ENCODE measurements at regions not wholly inside any gene's neighbourhood (a gene's known extent, or its start where the extent isn't known, plus 50 kb on each side); places are given as distances from the start of the nearest gene placed in this dataset.

DNA sequence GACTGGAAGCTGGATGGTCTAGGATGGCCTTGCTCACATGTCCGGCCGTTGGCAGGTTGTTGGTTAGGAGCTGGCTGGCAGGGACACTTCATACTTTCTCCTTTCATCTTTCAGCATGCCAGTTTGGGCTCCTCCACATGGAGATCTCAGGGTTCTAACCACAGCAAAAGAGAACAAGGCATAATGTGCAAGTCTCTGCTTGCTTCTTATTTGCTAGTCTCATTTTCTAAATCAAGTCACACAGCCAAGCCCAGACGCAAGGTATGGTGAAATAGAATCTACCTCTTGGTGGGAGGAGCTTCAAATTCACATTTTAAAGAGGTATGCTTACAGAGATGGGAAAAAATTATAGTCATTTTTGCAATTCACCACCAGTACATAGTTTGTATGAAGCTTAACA lies 69.1 kb upstream of the NAP1L1 start:
- Histone ChIP-seq H3K36me3 (no peaks in the 10 kb centered on the region), H3K9me3 (no peaks in the 10 kb centered on the region), H3K27me3 (no peaks in the 10 kb centered on the region), H3K4me3 (no peak overlapping the region), H3K27ac (no peak overlapping the region), H3K4me1 (peaks cover 0 to 32% (median 0%) of the 10 kb centered on the region in 12 donors)
- no peak for ATAC-seq
- TF ChIP-seq POLR2A (IDR thresholded peaks at IDR 0.05) = no peak
- TF ChIP-seq, protein P1, sequence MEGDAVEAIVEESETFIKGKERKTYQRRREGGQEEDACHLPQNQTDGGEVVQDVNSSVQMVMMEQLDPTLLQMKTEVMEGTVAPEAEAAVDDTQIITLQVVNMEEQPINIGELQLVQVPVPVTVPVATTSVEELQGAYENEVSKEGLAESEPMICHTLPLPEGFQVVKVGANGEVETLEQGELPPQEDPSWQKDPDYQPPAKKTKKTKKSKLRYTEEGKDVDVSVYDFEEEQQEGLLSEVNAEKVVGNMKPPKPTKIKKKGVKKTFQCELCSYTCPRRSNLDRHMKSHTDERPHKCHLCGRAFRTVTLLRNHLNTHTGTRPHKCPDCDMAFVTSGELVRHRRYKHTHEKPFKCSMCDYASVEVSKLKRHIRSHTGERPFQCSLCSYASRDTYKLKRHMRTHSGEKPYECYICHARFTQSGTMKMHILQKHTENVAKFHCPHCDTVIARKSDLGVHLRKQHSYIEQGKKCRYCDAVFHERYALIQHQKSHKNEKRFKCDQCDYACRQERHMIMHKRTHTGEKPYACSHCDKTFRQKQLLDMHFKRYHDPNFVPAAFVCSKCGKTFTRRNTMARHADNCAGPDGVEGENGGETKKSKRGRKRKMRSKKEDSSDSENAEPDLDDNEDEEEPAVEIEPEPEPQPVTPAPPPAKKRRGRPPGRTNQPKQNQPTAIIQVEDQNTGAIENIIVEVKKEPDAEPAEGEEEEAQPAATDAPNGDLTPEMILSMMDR (IDR thresholded peaks at IDR 0.05) = no peak
- 85 to 91% (median 88%) methylated on average over 3 of the region's 3 CpGs for WGBS, 4 donors
- no peak for DNase-seq
- intact Hi-C loops (cut with DNase I) = no loop called here

DNA sequence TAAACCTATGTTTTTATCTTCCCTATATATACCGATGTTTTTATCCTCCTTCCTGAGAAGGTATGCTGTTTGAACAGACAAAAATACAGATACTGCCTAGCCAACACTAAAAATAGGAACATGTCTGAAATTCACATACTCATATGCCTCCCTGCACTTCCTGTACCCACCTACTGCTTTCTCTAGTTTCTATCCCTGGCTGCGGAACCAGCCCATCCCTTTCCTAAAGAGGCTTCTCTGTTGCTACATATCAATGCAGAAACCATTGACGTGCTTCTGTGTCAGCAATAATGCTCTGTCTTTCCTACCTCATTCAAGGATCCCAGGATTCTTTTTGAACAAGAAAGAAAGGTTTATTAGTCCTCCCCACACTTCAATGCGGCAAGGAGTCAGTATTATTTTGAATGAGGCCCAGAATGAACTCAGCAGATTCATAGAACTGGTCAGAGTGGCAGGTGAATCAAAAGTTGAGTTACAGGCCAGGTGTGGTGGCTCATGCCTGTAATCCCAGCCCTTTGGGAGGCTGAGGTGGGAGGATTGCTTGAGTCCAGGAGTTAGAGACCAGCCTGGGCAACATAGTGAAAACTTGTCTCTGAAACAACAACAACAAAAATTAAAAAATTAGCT lies 67.8 kb upstream of the NAP1L1 start:
- no peak overlapping the region for H3K4me3 ChIP-seq
- no peaks in the 10 kb centered on the region for H3K36me3 ChIP-seq
- ATAC-seq = peak in 2 of 4 donors; percentile 37 to 57
- no peaks in the 10 kb centered on the region for H3K9me3 ChIP-seq
- intact Hi-C loops (cut with DNase I) = no loop called here
- TF ChIP-seq POLR2A (IDR thresholded peaks at IDR 0.05) = no peak
- TF ChIP-seq, protein P1 (IDR thresholded peaks at IDR 0.05) = no peak
- 25 to 37% (median 26%) methylated on average over 4 of the region's 4 CpGs for WGBS, 4 donors
- no peaks in the 10 kb centered on the region for H3K27me3 ChIP-seq
- no peak for DNase-seq
- peak overlapping the region in 1 of 12 donors; percentile 33 for H3K27ac ChIP-seq
- H3K4me1 ChIP-seq = peaks cover 0 to 25% (median 0%) of the 10 kb centered on the region in 12 donors

DNA sequence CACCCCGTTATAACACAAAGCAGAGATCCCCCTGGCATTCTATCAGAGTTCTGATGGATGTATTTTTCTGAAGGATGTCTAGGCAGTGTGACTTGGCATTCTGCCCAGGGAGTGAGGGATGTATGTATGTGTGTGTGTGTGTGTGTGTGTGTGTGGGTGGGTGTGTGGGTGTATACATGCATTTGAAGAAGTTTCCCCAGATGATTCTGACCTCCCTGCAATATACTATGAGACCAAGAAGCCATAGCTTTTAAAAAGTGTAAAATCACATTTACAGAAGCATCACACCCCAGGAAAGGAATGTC lies 59.7 kb upstream of the NAP1L1 start:
- DNase-seq (no peak), ATAC-seq (no peak)
- H3K4me3 ChIP-seq = no peak overlapping the region
- H3K27me3 ChIP-seq = no peaks in the 10 kb centered on the region
- no peaks in the 10 kb centered on the region for H3K4me1 ChIP-seq
- whole genome bisulfite sequencing, 4 donors = 8 to 28% (median 12%) methylated on average over 1 of the region's 1 CpG
- TF ChIP-seq POLR2A (IDR thresholded peaks at IDR 0.05) = no peak
- TF ChIP-seq, protein P1 (IDR thresholded peaks at IDR 0.05) = no peak
- H3K36me3 ChIP-seq = no peaks in the 10 kb centered on the region
- intact Hi-C loops (cut with DNase I) = no loop called here
- peaks cover 0 to 1% (median 0%) of the 10 kb centered on the region in 12 donors for H3K9me3 ChIP-seq
- no peak overlapping the region for H3K27ac ChIP-seq

DNA sequence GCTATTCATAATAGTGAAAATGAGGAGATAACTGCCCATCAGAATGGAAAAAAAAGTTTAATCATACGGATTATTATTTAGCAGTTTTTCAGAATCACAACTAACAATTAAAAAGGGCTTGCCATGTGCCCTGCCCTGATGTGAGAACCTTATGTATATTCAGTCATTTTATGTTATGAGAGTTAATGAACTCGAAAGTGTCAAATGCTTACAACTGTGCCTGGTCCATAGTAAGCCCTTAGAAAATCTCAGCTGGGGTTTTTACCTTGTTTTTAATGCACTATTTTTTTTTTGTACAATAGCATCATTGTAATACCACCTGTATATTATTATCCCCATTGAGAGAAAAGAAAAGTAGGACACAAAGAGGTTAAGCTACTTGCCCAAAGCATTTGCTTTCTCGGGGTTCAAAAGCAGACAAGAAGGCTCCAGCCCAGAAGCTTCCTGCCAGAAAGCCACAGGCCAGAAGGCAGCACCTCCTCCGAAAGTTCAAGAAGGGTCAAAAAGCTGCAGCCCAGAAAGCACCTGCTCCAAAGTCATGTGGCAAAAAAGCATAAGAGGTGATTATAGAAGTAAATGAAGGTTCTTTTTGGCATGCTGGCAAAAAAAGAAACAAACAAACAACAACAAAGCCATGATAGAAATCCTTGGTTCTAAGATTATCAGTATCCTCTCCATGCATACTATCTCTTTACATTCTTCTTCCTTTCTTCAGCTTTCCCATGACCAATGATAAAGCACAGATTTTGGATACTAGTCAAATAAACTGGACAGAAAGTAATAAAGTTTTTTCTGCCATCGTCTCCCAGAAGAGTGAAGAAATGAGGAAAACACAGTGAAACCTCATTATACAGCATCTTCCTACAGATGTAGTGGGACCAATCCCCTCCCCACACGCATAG lies 59.1 kb upstream of the NAP1L1 start:
- Histone ChIP-seq H3K9me3 (peaks cover 0 to 7% (median 0%) of the 10 kb centered on the region in 12 donors), H3K27ac (no peak overlapping the region), H3K27me3 (no peaks in the 10 kb centered on the region), H3K4me1 (no peaks in the 10 kb centered on the region), H3K36me3 (no peaks in the 10 kb centered on the region), H3K4me3 (no peak overlapping the region)
- TF ChIP-seq, protein P1 (IDR thresholded peaks at IDR 0.05) = no peak
- no peak for TF ChIP-seq POLR2A (IDR thresholded peaks at IDR 0.05)
- WGBS, 4 donors = 43 to 48% (median 45%) methylated on average over 6 of the region's 6 CpGs
- intact Hi-C loops (cut with DNase I) = no loop called here
- DNase-seq = no peak
- no peak for ATAC-seq
